Liver (tissue), 7 donors: ENCODE measurements at regions not wholly inside any gene's neighbourhood (a gene's known extent, or its start where the extent isn't known, plus 50 kb on each side); places are given as distances from the start of the nearest gene placed in this dataset.

ENCODE experiments used
- DNase-seq: peaks from one replicate; pipeline ENCODE4 v3.0.0-alpha.2; 2017; ENCODE audit warnings: low spot score
- H3K27ac ChIP-seq, 2 donors: one replicate each; pipeline ENCODE4 v1.7.0; 2013; ENCODE audit warnings: inconsistent platforms in 2 of 2, low read length in 2 of 2, control low read depth in 1 of 2, low read depth in 1 of 2, mild to moderate bottlenecking in 1 of 2
- H3K27me3 ChIP-seq, 4 donors: one replicate each; pipeline versions ENCODE4 v1.6.1 to v1.7.0; 2013; ENCODE audit warnings: low read length in 3 of 4, inconsistent platforms in 1 of 4, mild to moderate bottlenecking in 1 of 4, moderate library complexity in 1 of 4; ENCODE audit not compliant: control insufficient read depth in 4 of 4, insufficient read depth in 4 of 4
- H3K36me3 ChIP-seq, 4 donors: one replicate each; pipeline versions ENCODE4 v1.6.1 to v1.7.0; 2013; ENCODE audit warnings: low read length in 3 of 4, mild to moderate bottlenecking in 3 of 4, low read depth in 1 of 4, moderate library complexity in 1 of 4; ENCODE audit not compliant: control insufficient read depth in 4 of 4, insufficient read depth in 3 of 4
- H3K4me1 ChIP-seq, 4 donors: one replicate each; pipeline versions ENCODE4 v1.6.1 to v1.7.0; 2013; ENCODE audit warnings: low read length in 3 of 4, mild to moderate bottlenecking in 3 of 4, moderate library complexity in 1 of 4; ENCODE audit not compliant: control insufficient read depth in 4 of 4, insufficient read depth in 4 of 4
- H3K4me3 ChIP-seq, 3 donors: one replicate each; pipeline versions ENCODE4 v1.6.1 to v1.7.0; 2013; ENCODE audit warnings: low read length in 3 of 3, control low read depth in 1 of 3, low read depth in 1 of 3, mild to moderate bottlenecking in 1 of 3
- H3K9ac ChIP-seq, 2 donors: one replicate each; pipeline ENCODE4 v1.7.0; 2013; ENCODE audit warnings: low read length in 2 of 2, mild to moderate bottlenecking in 2 of 2, moderate library complexity in 2 of 2, control low read depth in 1 of 2, low read depth in 1 of 2
- H3K9me3 ChIP-seq, 4 donors: one replicate each; pipeline versions ENCODE4 v1.6.1 to v1.7.0; 2013; ENCODE audit warnings: low read length in 3 of 4; ENCODE audit not compliant: control insufficient read depth in 4 of 4
- ATF3 ChIP-seq: IDR thresholded peaks from 2 replicates; pipeline ENCODE4 v1.6.1; 2016; ENCODE audit warnings: antibody characterized with exemption
- EGR1 ChIP-seq, 2 donors: IDR thresholded peaks; 2 replicates each; pipeline ENCODE4 v1.6.1; 2016 to 2018; ENCODE audit warnings: antibody characterized with exemption in 2 of 2, low read depth in 2 of 2
- FOXA1 ChIP-seq: IDR thresholded peaks from 2 replicates; pipeline ENCODE4 v1.6.1; 2016; ENCODE audit warnings: antibody characterized with exemption
- FOXA2 ChIP-seq: IDR thresholded peaks from 2 replicates; pipeline ENCODE4 v1.6.1; 2016; ENCODE audit warnings: antibody characterized with exemption
- GABPA ChIP-seq, 2 donors: IDR thresholded peaks in 1 of 2; conservative IDR thresholded peaks in 1 of 2; 2 replicates each; pipeline ENCODE4 v1.6.1; 2016; ENCODE audit warnings: antibody characterized with exemption in 2 of 2, mild to moderate bottlenecking in 1 of 2, moderate library complexity in 1 of 2
- HNF4A ChIP-seq, 2 donors: conservative IDR thresholded peaks; 2 replicates each; pipeline ENCODE4 v1.6.1; 2016; ENCODE audit warnings: antibody characterized with exemption in 2 of 2, mild to moderate bottlenecking in 2 of 2
- HNF4G ChIP-seq: IDR thresholded peaks from 2 replicates; pipeline ENCODE4 v1.6.1; 2016; ENCODE audit warnings: antibody characterized with exemption
- JUND ChIP-seq, 2 donors: IDR thresholded peaks; 2 replicates each; pipeline ENCODE4 v1.6.1; 2016; ENCODE audit warnings: antibody characterized with exemption in 2 of 2
- MAX ChIP-seq: IDR thresholded peaks from 2 replicates; pipeline ENCODE4 v1.6.1; 2016; ENCODE audit warnings: antibody characterized with exemption
- NR2F2 ChIP-seq: IDR thresholded peaks from 2 replicates; pipeline ENCODE4 v1.6.1; 2016; ENCODE audit warnings: antibody characterized with exemption
- RAD21 ChIP-seq, 2 donors: IDR thresholded peaks; 2 replicates each; pipeline ENCODE4 v1.6.1; 2016; ENCODE audit warnings: antibody characterized with exemption in 2 of 2, mild to moderate bottlenecking in 2 of 2
- REST ChIP-seq: IDR thresholded peaks from 2 replicates; pipeline ENCODE4 v1.6.1; 2016; ENCODE audit warnings: antibody characterized with exemption, mild to moderate bottlenecking
- RXRA ChIP-seq, 2 donors: IDR thresholded peaks; 2 replicates each; pipeline ENCODE4 v1.6.1; 2017 to 2018; ENCODE audit warnings: antibody characterized with exemption in 2 of 2, mild to moderate bottlenecking in 1 of 2
- SP1 ChIP-seq: IDR thresholded peaks from 2 replicates; pipeline ENCODE4 v1.6.1; 2018; ENCODE audit warnings: antibody characterized with exemption, mild to moderate bottlenecking
- TAF1 ChIP-seq: conservative IDR thresholded peaks from 2 replicates; pipeline ENCODE4 v1.6.1; 2016; ENCODE audit warnings: antibody characterized with exemption, mild to moderate bottlenecking
- YY1 ChIP-seq: IDR thresholded peaks from 2 replicates; pipeline ENCODE4 v1.6.1; 2016; ENCODE audit warnings: antibody characterized with exemption, mild to moderate bottlenecking
- WGBS: extraction: QIAGEN DNeasy Blood & Tissue Kit; methylation state at CpG from one replicate; pipeline ENCODE4 v1.1.7; 2013; 5-methylcytosine and 5-hydroxymethylcytosine counted together
- TF ChIP-seq, protein P1 (sequence below): IDR thresholded peaks from 2 replicates; pipeline ENCODE4 v1.6.1; 2016; ENCODE audit warnings: antibody characterized with exemption
- donor health status: healthy.
- donor health status: healthy.
- donor health status: healthy.
- donor health status: healthy.

- H3K27ac ChIP-seq, result no peak overlapping the region
- H3K4me1 ChIP-seq, result no peaks in the 10 kb centered on the region
- H3K9ac ChIP-seq, result no peak overlapping the region
- peaks cover 0 to 3% (median 0%) of the 10 kb centered on the region in 4 donors for H3K27me3 ChIP-seq
- H3K36me3 ChIP-seq, result no peaks in the 10 kb centered on the region
- no peak overlapping the region for H3K4me3 ChIP-seq
- no peak for TF ChIP-seq RAD21 (IDR thresholded peaks at IDR 0.05)
- no peak for TF ChIP-seq FOXA2
- TF ChIP-seq NR2F2, result no peak
- TF ChIP-seq EGR1 (IDR thresholded peaks at IDR 0.05; ENCODE audit: low read depth in 2 of 2), result no peak
- no peak for TF ChIP-seq HNF4G
- TF ChIP-seq RXRA (IDR thresholded peaks at IDR 0.05), result no peak
- TF ChIP-seq YY1, result no peak
- TF ChIP-seq REST, result no peak
- no peak for TF ChIP-seq JUND (IDR thresholded peaks at IDR 0.05)
- TF ChIP-seq FOXA1, result no peak
- no peak for TF ChIP-seq MAX
- no peak for DNase-seq
- H3K9me3 ChIP-seq, result no peaks in the 10 kb centered on the region
These were observed 587.3 kb upstream of the GCFC2 start for GRCh38 chr2:76298041-76298440.

- Histone ChIP-seq H3K27me3 (peaks cover 0 to 3% (median 0%) of the 10 kb centered on the region in 4 donors), H3K9ac (no peak overlapping the region), H3K36me3 (no peaks in the 10 kb centered on the region), H3K27ac (no peak overlapping the region), H3K4me1 (no peaks in the 10 kb centered on the region), H3K4me3 (no peak overlapping the region), H3K9me3 (no peaks in the 10 kb centered on the region)
- no peak for TF ChIP-seq TAF1
- TF ChIP-seq HNF4A (conservative IDR thresholded peaks at IDR 0.05), result no peak
- 87% methylated on average over 3 of the region's 3 CpGs for WGBS
- DNase-seq, result no peak
These were observed 585.7 kb upstream of the GCFC2 start for GRCh38 chr2:76296438-76296837.

DNA sequence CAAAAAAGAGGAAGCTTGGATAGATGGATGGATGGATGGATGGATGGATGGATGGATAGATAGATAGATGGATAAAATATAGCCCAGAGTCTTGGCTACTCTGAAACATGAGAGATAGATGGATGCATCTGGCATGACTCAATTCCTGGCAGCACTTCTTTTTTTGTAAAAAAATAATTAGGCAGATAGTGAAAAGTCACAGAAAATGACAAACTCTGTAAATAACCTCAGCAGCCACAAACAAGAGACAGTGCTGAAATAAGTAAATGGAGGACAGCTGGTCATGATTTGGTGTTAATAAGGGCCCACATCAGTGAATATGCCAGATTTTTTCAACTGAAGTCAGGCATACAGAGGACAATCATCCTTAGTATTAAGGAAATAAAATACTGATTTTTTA, 585.0 kb upstream of the GCFC2 start:
- Histone ChIP-seq H3K4me1 (no peaks in the 10 kb centered on the region), H3K4me3 (no peak overlapping the region), H3K27me3 (peaks cover 0 to 3% (median 0%) of the 10 kb centered on the region in 4 donors), H3K9me3 (no peaks in the 10 kb centered on the region), H3K36me3 (no peaks in the 10 kb centered on the region), H3K27ac (no peak overlapping the region), H3K9ac (no peak overlapping the region)
- no peak for TF ChIP-seq GABPA (IDR thresholded peaks at IDR 0.05 in 1 of 2, conservative IDR thresholded peaks at IDR 0.05 in 1 of 2)
- no peak for TF ChIP-seq ATF3
- no peak for TF ChIP-seq TAF1
- TF ChIP-seq FOXA2, result no peak
- no peak for TF ChIP-seq NR2F2
- no peak for TF ChIP-seq FOXA1
- TF ChIP-seq HNF4G, result no peak
- TF ChIP-seq YY1, result no peak
- TF ChIP-seq RXRA (IDR thresholded peaks at IDR 0.05), result no peak
- no peak for TF ChIP-seq JUND (IDR thresholded peaks at IDR 0.05)
- no peak for TF ChIP-seq REST
- TF ChIP-seq EGR1 (IDR thresholded peaks at IDR 0.05; ENCODE audit: low read depth in 2 of 2), result no peak
- TF ChIP-seq HNF4A (conservative IDR thresholded peaks at IDR 0.05), result no peak
- TF ChIP-seq, protein P1, sequence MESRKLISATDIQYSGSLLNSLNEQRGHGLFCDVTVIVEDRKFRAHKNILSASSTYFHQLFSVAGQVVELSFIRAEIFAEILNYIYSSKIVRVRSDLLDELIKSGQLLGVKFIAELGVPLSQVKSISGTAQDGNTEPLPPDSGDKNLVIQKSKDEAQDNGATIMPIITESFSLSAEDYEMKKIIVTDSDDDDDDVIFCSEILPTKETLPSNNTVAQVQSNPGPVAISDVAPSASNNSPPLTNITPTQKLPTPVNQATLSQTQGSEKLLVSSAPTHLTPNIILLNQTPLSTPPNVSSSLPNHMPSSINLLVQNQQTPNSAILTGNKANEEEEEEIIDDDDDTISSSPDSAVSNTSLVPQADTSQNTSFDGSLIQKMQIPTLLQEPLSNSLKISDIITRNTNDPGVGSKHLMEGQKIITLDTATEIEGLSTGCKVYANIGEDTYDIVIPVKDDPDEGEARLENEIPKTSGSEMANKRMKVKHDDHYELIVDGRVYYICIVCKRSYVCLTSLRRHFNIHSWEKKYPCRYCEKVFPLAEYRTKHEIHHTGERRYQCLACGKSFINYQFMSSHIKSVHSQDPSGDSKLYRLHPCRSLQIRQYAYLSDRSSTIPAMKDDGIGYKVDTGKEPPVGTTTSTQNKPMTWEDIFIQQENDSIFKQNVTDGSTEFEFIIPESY, result no peak
- no peak for TF ChIP-seq MAX
- no peak for TF ChIP-seq RAD21 (IDR thresholded peaks at IDR 0.05)
- no peak for TF ChIP-seq SP1
- no peak for DNase-seq
